Mesenteric fat pad (tissue), 1 donor: ENCODE measurements at regions not wholly inside any gene's neighbourhood (a gene's known extent, or its start where the extent isn't known, plus 50 kb on each side); places are given as distances from the start of the nearest gene placed in this dataset.
"Not testable (repeated sequence)": the region's sequence is repeated elsewhere in the genome, so short reads cannot be mapped to it uniquely, and the experiment has no call there.

Experiments
- DNase-seq: peaks from one replicate; pipeline ENCODE4 v3.0.0-alpha.2; 2020; ENCODE audit warnings: low spot score
- donor health status: DM: yes; HTN: yes; CAD: no.

DNA sequence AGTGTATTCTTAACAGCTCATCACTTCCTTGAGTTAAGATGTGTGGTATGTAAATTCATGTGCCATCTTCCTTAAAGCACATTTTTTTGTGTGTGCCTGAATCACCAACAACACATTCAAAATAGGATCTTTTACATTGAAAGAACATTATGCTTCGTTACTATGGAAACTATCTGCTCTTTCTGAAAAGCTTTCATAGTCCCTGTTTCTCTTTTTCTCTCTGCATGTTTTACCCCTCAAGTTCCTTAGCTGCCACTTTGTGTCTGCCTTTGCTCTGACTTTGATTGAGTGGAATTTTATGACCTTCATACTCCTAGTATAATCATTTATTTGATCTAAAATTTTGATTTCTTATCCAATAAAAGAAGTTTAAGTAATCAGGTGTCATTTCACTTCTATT lies 880.3 kb upstream of the FOXG1 start:
- no peak for DNase-seq

DNA sequence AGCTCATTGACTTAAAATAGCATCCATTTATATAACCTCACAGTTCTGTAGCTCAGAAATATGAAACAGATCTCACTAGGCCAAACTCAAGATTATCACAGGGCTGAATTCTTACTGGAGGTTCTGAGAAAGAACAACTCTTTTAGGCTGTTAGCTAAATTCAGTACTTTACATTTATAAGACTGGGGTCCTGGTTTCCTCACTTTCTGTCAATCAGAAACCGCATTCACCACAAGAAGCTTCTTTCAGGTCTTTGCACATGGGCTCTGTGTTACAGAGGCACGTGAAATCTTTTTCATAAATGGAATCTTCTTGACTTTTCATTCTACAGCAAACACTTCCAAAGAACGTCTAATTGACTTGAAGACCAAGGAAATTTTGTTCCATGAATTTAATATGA lies 876.3 kb upstream of the FOXG1 start:
- no peak for DNase-seq

DNA sequence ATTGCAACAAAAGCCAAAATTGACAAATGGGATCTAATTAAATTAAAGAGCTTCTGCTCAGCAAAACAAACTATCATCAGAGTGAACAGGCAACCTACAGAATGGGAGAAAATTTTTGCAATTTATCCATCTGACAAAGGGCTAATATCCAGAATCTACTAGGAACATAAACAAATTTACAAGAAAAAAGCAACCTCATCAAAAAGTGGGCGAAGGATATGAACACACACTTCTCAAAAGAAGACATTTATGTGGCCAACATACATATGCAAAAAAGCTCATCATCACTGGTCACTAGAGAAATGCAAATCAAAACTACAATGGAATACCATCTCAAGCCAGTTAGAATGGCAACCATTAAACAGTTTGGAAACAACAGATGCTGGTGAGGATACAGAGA lies 858.1 kb upstream of the FOXG1 start:
- DNase-seq = not testable (repeated sequence)

DNA sequence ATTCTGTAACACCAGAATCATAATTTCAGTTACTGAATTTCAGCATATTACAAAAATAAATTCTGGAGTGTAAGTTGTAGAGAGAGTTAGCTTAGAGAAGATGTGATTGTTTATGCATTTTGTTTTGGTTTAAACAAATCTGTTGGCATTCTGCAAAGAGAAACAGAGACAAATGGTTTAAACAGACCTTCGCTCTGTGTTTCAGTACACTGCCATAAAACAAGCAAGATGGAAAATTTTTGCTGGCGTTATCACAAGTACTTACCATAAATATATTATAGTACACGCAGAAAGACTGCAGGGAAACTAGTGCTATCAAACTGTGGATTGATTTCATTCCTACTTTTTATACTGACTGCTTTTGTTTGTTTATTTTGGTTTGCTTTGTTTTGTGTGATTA lies 850.3 kb upstream of the FOXG1 start:
- DNase-seq = no peak

DNA sequence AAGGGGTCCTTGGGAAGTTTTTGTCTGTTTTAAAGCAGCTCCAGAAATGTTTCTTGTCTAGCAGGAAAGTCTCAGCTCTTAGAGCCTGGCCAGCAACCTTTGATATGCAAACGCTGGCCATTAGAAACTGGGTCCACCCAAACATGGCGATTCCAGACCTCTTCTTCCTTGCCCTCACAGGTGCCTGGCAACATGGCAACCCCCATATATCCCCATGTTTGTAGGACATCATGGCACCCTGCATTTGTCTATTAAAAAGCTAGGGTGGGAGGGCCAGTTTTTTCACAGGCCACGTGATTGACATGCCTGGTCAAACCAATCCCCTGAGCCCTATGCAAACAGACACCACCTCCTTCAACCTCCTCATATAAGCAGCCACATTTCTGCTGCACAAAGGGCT lies 848.7 kb upstream of the FOXG1 start:
- no peak for DNase-seq

DNA sequence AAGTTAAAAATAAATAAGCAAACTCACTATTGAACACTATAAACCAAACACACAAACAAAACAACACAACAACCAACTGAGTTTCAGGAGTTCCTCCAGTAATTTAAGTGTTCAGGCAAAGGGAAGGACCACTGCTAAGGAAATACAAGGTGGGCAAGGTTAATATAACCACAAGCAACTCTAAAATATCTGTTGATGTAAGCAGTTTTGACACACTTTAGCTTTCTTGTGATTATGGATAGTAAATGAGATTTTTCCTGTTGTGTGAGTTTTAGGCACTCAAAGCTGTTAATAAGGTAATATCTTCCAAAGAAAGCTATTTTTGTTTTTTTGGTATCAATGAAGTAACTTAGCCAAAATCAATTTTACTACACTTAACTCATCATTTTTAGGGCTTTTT lies 839.1 kb upstream of the FOXG1 start:
- no peak for DNase-seq

DNA sequence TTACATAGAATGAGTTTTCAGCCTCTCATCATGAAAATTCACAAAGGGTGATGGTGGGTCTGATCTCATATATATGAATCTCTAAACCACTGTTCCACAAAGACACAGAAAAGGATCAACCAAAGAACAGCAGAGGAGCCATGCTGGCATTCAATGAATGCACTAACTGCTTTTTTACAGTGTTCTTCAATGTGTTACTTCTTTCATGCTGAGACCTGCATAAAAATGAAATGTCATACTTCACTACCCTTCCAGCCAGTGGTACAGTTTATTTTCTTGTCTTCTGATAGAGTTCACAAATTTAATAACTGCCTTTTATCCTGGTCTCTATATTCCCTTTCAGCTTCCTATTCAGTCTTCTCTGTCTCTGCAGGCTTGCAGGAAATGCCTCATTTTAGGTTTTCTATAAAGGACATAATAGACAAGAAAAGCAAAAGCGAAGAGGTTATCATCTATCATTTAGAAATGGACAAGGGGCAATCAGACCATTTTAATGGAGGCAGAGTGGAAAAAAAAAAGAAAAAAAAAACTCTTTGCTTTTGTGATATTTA lies 836.7 kb upstream of the FOXG1 start:
- no peak for DNase-seq

DNA sequence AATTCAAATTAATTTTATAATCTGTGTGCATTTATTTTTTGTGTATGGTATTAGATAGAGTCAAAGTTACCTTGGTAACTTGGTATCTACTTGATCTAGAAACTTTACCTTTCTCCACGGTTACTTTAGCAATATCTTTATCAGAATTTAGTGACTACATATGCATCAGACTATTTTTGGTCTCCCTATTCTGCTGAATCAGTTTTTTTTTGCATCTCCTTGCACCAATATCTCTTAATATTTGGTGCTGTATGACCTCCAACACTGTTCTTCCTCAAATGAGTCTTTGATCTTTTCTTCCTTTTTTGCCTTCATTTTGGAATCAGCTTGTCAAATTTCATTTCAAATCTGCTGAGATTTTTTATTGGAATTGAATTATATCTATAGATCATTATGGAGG lies 828.2 kb upstream of the FOXG1 start:
- DNase-seq = no peak

DNA sequence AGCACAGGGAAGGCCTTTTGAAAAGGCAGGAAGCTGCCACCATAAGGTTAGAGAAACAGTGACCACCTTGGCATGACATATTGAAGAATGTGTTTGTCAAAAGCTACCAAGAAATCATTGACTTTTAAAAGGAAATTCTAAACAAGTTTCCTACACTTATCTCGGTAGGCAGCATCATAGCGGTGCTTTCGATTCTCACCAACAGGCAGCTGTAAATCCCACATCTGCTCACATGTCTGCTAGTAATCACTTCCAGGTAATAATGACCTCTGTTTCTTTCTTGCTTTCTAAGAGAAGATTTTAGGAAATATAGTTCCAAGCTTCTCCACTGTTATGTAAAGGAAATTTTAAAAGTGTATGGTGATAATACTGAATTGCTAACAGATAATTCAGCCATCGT lies 821.1 kb upstream of the FOXG1 start:
- no peak for DNase-seq

DNA sequence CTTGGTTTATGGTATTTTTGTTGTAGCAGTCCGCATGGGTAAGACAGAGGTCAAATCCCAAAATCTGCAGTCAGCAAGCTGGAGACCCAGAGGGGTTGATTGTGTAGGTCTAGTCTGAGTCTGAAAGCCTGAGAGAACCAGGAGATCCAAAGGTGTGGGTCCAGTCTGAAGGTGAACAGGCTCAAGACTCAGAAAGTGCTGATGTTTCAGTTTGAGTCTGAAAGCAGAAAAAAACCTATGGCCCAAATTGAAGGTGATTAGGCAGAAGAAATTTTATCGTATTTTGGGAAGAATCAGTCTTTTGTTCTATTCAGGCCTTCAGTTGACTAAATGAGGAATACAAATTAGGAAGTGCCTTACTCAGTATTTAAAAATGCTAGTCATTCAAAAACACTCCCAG lies 807.8 kb upstream of the FOXG1 start:
- DNase-seq = no peak

DNA sequence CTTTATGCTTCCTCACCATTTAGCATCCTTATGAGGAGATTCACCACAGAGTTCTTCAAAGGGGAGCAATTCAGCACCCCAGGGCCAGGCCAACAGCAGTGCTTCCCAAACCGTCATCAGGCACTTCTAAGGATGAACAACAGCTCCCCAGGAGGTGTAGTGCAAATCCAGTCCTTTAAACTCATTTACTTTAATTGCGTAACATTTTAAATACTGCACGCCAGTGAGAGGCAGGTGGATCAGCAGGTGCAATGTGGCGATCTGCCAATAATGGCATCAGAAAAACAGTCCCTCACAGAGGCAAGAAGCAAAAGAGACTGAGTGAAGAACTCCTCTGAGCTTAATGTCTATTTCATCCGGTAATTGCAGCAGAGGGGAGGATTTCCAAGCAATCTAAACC lies 770.9 kb upstream of the FOXG1 start:
- DNase-seq = no peak

DNA sequence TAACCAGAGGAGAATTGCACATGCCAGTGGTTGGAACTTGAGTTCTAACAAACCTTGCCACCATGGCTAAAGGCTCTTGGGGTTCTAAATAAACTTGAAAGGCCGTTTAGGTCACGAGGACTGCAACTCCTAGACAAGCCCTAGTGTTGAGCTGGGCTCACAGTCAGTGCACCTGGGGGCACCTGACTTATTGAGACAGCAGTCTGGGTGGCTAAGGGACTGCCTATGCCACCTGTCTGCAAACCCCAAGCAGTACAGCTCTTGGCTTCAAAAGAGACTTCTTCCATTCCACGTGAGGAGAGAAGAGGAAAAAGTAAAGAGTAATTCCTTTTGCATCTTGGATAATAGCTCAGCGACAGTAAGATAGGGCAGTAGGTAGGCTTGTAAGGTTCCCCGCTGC lies 765.6 kb upstream of the FOXG1 start:
- no peak for DNase-seq

DNA sequence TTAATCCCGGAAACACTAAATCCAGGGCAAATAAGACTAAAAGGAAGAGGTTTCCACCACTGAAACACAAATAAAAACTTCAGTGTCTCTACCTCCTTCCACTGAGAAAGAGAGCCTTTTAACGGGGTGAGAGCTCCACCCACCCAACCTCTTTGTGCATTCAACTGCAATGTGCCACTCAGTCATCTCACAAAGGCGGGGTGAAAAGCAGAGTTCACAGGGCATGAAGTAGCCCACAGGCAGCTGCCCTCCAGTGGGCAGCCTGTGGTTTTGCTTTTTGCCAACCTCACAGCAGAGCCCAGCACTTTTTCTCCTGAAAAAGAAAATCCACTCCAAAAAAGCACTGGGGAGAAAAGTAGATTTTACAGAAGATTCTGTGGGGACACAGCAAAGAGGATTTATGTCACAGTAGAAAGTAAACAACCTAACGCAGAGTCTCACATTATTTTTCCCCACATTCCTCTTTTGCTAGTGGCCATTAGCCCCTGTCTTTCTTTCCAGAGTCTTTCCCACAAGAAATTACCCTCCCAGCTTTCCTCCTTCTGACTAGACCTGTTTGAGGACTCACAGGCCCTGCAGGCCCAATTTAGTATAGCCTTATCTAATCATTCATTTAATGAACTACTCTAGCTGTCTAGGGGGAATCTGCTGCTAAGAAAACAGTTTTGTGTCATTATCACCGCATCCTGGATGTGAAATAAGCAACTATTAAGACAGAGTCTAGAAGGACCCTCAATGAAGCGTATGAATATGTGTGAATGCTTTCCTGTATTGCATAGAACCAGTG lies 753.8 kb upstream of the FOXG1 start:
- no peak for DNase-seq

DNA sequence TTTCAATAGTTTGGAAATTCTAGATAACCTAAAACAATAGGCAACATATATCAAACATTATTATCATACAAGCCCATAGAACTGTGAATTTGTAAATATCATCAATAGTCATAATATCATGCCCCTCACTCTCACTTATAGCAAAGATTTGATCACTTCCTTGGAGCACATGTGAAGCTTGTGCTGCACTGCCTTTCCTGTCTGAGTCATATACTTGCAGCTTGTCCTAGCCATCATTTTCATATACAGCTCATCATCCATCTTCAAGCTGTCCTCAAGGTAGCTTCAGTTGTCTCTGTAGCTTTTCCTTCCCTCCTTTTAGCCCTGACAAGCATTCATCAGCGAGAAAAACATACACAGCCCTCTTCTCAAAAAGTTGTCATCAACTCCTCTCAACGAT lies 746.5 kb upstream of the FOXG1 start:
- no peak for DNase-seq

DNA sequence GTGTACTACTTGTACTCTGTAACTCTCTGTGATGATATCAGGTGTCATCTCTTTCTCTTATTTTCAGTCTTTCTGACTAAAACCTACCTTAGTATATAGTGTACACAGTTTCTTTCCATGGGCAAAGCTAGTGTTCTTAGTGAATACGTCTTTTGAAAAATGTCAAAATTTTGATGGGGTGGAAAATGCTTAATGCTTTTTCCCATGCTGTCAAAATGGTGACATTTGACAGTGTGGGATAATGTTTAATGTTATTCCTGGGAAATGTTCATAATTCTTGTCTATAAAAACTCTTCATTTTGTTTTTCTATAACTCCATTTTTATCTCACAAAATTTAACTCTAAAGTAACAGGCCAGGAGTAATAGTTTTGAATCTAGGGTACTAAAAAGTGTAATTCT lies 742.7 kb upstream of the FOXG1 start:
- no peak for DNase-seq

DNA sequence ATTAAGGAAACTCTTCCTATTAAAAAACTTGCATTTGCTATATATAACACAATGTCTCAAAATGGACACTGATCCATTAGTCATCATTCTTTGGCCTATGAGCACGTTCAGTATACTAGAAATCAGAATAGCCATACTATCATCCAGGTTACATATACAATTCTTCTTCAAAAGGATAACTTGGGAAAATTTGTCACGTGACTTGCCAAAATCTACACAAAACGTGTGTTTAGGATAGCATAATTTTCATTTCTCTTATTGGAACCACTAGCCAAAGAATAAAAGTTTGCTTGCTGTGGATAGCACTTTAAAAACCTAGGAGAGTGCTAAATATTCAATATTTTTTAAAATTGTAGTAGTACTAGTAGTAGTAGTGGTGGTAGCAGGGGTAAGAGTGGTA lies 714.3 kb upstream of the FOXG1 start:
- DNase-seq = no peak

DNA sequence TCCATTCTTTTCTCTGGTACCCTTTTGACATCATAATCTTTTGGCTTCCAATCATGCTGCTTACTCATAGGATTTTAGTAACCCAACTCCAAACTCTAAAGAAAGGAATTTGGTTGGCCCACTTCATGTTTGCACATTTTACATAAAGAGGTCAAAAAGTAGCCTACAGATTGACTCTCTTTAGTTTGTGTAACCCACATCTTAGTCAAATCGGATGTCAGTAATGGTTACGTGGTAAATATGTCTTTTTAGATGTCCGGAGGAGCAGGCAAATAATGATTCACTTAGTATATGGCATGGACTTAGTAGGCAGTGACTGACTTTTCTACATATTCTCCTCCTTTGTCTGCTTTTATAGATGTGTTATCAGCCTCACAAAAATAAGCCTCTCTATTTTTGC lies 711.6 kb upstream of the FOXG1 start:
- no peak for DNase-seq

DNA sequence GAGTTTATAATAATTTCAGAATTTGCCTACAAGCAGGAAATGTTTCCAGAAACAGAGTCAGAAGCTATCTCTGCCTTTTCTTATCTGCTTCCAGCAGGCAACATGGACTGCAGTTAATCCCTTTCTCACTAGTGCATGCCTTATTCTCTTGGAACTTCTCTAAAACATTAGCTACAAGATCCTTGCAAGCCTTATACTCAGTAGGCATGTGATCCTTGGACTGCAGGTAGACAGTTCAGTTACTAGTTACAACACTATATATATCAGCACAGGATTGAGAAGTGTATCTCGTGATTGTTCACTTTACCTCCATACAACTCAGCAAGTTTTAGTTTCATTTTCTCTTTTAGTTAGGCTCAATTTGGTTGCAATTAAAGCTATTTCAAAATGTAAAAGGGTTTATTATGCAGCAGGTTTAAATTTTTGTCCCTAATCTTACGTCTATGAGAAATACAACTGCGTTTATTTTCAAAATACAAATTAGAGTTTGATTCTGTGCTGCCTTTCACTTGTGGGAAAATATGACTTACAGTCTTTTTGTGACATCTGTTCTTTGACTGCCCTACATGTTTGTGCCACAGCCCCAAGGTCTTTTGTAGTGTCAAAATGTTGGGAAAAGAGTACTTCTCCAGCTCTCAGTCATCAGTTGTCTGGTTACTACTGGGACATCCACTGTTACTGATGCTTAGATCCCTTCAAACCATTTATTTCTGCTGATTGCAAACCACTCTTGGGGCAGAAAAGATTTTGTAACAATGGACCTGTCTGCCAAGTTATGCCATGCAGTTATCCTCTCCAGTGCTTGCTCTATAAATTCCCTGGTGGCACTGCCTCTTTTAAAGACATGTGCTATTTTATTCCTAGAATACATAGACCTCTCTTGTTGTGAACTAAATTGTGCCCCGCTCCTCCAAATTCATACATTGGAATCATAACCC lies 709.0 kb upstream of the FOXG1 start:
- no peak for DNase-seq

DNA sequence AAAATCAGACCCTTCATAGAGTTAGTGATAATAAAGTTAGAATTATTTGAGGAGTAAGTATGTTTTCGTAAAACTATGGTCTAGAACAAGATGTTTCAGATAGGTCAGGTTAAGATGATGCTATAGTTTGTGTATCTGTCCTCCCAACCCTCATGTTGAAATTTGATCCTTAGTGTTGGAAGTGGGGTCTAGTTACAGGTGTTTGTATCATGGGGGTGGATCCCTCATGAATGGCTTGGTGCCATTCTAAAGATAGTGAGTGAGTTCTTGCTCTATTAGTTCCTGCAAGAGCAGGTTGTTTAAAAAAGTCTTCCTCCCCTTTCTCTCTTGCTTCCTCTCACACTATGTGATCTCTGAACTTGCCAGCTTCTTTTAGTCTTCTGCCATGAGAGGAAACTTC lies 707.3 kb upstream of the FOXG1 start:
- DNase-seq = no peak

DNA sequence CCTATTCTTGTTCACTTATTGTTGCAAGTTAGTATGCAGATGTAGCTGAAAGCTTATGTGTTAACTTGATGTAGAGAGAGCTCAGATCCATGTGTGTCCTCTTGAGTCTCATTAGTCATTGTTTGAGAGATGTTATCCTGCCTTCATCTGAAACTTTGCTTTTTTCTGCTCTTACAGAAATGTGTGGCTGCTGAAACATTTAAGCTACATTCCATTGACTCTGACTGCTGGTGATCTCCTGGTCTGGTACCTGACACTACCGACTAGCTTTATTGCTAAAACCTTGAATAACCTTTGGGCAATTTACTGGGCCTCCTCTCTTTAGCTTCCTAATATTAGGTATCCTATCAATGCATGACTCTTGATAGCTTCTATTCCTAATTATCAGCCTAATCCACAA lies 705.6 kb upstream of the FOXG1 start:
- DNase-seq = no peak

DNA sequence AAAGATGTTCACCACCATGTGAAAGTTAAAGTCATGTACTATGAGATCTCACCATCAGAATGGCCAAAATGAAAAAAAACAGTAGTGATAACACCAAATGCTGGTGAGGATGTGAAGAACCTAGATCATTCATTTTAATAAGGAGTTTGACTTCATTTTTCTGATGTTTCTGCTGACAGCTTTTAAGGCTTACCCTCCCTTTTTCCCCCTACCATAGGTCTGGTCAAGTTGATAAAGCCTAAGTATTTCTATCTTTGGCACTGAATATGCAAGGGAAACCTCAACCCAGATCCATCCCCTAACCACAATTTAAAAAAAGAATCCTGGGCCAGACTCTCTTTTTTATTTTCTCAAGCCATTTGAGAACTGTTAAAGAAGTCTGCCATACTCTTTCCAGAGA lies 689.6 kb upstream of the FOXG1 start:
- DNase-seq = no peak

DNA sequence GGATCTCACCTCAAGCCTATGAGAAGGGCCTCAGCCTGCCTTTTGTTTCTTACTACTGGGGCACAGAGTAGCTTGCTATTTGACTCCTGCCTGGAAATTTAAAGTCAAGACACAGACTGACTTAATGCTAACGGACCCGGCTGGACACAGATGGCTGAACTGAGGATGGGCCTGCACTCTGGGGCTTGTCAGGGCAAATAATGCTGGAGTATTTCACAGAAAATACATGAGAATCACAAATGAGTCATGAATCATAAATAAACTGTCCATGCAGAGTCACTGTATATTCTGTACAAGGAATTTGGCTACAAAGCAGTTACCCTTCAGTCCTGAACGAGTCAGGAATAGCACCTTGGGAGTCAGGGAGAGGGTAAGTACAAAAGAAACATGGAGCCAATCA lies 683.2 kb upstream of the FOXG1 start:
- DNase-seq = no peak
